ENCODE measurements at regions not wholly inside any gene's neighbourhood (a gene's known extent, or its start where the extent isn't known, plus 50 kb on each side); places are given as distances from the start of the nearest gene placed in this dataset.

GRCh38 chr1:19577561-19577960 lies 66.5 kb upstream of the NBL1 start:
- no peak for TF ChIP-seq WRNIP1 (IDR thresholded peaks at IDR 0.05; ENCODE audit: borderline replicate concordance, low read depth, low read length)
- TF ChIP-seq PML (IDR thresholded peaks at IDR 0.05; ENCODE audit: low read length): no peak
- TF ChIP-seq SPI1 (IDR thresholded peaks at IDR 0.05; ENCODE audit: borderline replicate concordance, insufficient read depth, low read depth, low read length): no peak
- no peak for TF ChIP-seq ASH2L (IDR thresholded peaks at IDR 0.05; ENCODE audit: borderline replicate concordance, low read depth)
- TF ChIP-seq NFYB (IDR thresholded peaks at IDR 0.05; ENCODE audit: insufficient read depth, low read depth, low read length): no peak
- no peak for TF ChIP-seq SP1 (IDR thresholded peaks at IDR 0.05; ENCODE audit: low read depth, low read length)
- no peak for TF ChIP-seq LARP7 (IDR thresholded peaks at IDR 0.05)
- TF ChIP-seq BACH1 (IDR thresholded peaks at IDR 0.05; ENCODE audit: borderline replicate concordance): no peak
- TF ChIP-seq GATAD2B (conservative IDR thresholded peaks at IDR 0.05; ENCODE audit: low read depth): no peak
- TF ChIP-seq CBX5 (IDR thresholded peaks at IDR 0.05; ENCODE audit: low read depth): no peak
- TF ChIP-seq SMC3 (IDR thresholded peaks at IDR 0.05; ENCODE audit: borderline replicate concordance, low read length): no peak
- no peak for TF ChIP-seq MTA3 (IDR thresholded peaks at IDR 0.05; ENCODE audit: borderline replicate concordance, low read length)
- no peak for TF ChIP-seq NFIC (IDR thresholded peaks at IDR 0.05; ENCODE audit: low read depth, low read length)
- no peak for TF ChIP-seq IRF5 (IDR thresholded peaks at IDR 0.05; ENCODE audit: borderline replicate concordance)
- no peak overlapping the region for H3K4me2 ChIP-seq (ENCODE audit: control insufficient read depth, insufficient read depth)
- no peak overlapping the region for H2AFZ ChIP-seq (ENCODE audit: control insufficient read depth, low read depth, low read length)
- H3K36me3 ChIP-seq (ENCODE audit: control insufficient read depth in 2 of 2, insufficient read depth in 2 of 2, low read length in 1 of 2): no peaks in the 10 kb centered on the region
- ChIA-PET POLR2A (no interaction called here), RAD21 (ENCODE audit: unreplicated experiment) (no interaction called here), SMC1A (ENCODE audit: uncharacterized antibody, unreplicated experiment) (no interaction called here), CTCF (no interaction called here)
- in situ Hi-C loops (cut with MboI): no loop called here
- intact Hi-C loops (cut with micrococcal nuclease; ENCODE audit: unreplicated experiment): no loop called here
- ATAC-seq (no peak), FAIRE-seq (no peak), DNase-seq (ENCODE audit: low read depth, low spot score) (no peak)
- no peak overlapping the region for H3K27ac ChIP-seq (ENCODE audit: control insufficient read depth, insufficient read depth)
- H4K20me1 ChIP-seq (ENCODE audit: control insufficient read depth, insufficient read depth): no peaks in the 10 kb centered on the region
- WGBS (ENCODE audit: insufficient coverage, insufficient replicate concordance, low lambda C conversion rate, missing lambda C conversion rate): 66% methylated on average over 3 of the region's 3 CpGs
- no peaks in the 10 kb centered on the region for H3K79me2 ChIP-seq (ENCODE audit: control insufficient read depth, insufficient read depth, low read length)
- no peak overlapping the region for H3K4me3 ChIP-seq
- H3K9me3 ChIP-seq (replicated peaks; ENCODE audit: control insufficient read depth, insufficient read depth, low read length): no peaks in the 10 kb centered on the region; the same call in 2 of the 3 replicates
- BruUV-seq (replicated peaks): no TSS peak
- no peaks in the 10 kb centered on the region for H3K4me1 ChIP-seq (ENCODE audit: control insufficient read depth, insufficient read depth, low read length)
- H3K27me3 ChIP-seq (replicated peaks in 1 of 2; ENCODE audit: control insufficient read depth in 2 of 2, insufficient read depth in 2 of 2, low read length in 1 of 2): no peaks in the 10 kb centered on the region
- H3K9ac ChIP-seq (ENCODE audit: control insufficient read depth, insufficient read depth, low read length): no peak overlapping the region

Data from GM12878 (cell line).